SK-N-SH (cell line): ENCODE measurements at regions not wholly inside any gene's neighbourhood (a gene's known extent, or its start where the extent isn't known, plus 50 kb on each side); places are given as distances from the start of the nearest gene placed in this dataset.

Experiments used
- CTCF ChIA-PET: fragments of 300-600, 350-600 bp; formaldehyde crosslinking; extraction: SDS; loops from one replicate; lab custom pipeline; 2021; lab: Yijun Ruan, JAX
- POLR2A ChIA-PET: fragments of 350-600 bp; sonication (Branson Sonifier 250); formaldehyde crosslinking; extraction: SDS; loops from one replicate; lab custom pipeline; 2020; ENCODE audit warnings: antibody characterized with exemption, inconsistent platforms; lab: Yijun Ruan, JAX
- DNase-seq: peaks from one replicate; pipeline ENCODE4 v3.0.0; 2012
- H2AFZ ChIP-seq: fragments of 200-600 bp; sonication (generic); 2 replicates; pipeline ENCODE4 v1.8.1; 2016; ENCODE audit warnings: antibody characterized with exemption, mild to moderate bottlenecking, low read depth
- H3F3A ChIP-seq: fragments of 200-600 bp; sonication (generic); replicated peaks from 2 replicates; pipeline ENCODE3; 2016; ENCODE audit warnings: antibody characterized with exemption, mild to moderate bottlenecking; ENCODE audit not compliant: insufficient read depth
- H3K27ac ChIP-seq, 2 experiments: fragments of 200-500 bp in 1 of 2; fragments of 200-600 bp in 1 of 2; sonication (Bioruptor generic) in 1 of 2; sonication (generic), shearing (Covaris generic) in 1 of 2; 2 replicates each; pipeline versions ENCODE4 v1.5.1 to v1.6.1; 2014 to 2016; ENCODE audit warnings: low read depth in 2 of 2, inconsistent platforms in 1 of 2, low read length in 1 of 2, mild to moderate bottlenecking in 1 of 2, mixed read lengths in 1 of 2
- H3K27me3 ChIP-seq: fragments of 200-600 bp; sonication (generic), shearing (Covaris generic); 2 replicates; pipeline ENCODE4 v1.6.1; 2016; ENCODE audit warnings: mixed run types; ENCODE audit not compliant: insufficient read depth
- H3K36me3 ChIP-seq, 2 experiments: fragments of 200-500 bp in 1 of 2; fragments of 200-600 bp in 1 of 2; sonication (Bioruptor generic) in 1 of 2; sonication (generic) in 1 of 2; replicated peaks in 1 of 2; 2 replicates each; pipeline versions ENCODE3 to v1.5.1; 2014 to 2016; ENCODE audit warnings: low read length in 1 of 2, mild to moderate bottlenecking in 1 of 2; ENCODE audit not compliant: insufficient read depth in 2 of 2, control insufficient read depth in 1 of 2
- H3K4me1 ChIP-seq, 2 experiments: fragments of 200-500 bp in 1 of 2; fragments of 200-600 bp in 1 of 2; sonication (Bioruptor generic) in 1 of 2; sonication (generic), shearing (Covaris generic) in 1 of 2; 2 replicates each; pipeline versions ENCODE4 v1.5.1 to v1.6.1; 2014 to 2016; ENCODE audit warnings: low read depth in 1 of 2, low read length in 1 of 2, mixed run types in 1 of 2; ENCODE audit not compliant: insufficient read depth in 2 of 2, control insufficient read depth in 1 of 2
- H3K4me2 ChIP-seq: fragments of 200-600 bp; sonication (generic), shearing (Covaris generic); 2 replicates; pipeline ENCODE4 v1.6.1; 2017; ENCODE audit warnings: mixed run types
- H3K4me3 ChIP-seq, 2 experiments: fragments of 200-500 bp in 1 of 2; fragments of 200-600 bp in 1 of 2; sonication (Bioruptor generic) in 1 of 2; sonication (generic), shearing (Covaris generic) in 1 of 2; 2 replicates each; pipeline versions ENCODE4 v1.5.1 to v1.8.1; 2014 to 2016; ENCODE audit warnings: low read depth in 2 of 2, inconsistent platforms in 1 of 2, low read length in 1 of 2, mild to moderate bottlenecking in 1 of 2, mixed read lengths in 1 of 2, moderate library complexity in 1 of 2
- H3K79me2 ChIP-seq: fragments of 200-600 bp; sonication (generic); 2 replicates; pipeline ENCODE4 v1.8.1; 2017; ENCODE audit warnings: mild to moderate bottlenecking; ENCODE audit not compliant: insufficient read depth
- H3K9ac ChIP-seq: fragments of 200-600 bp; sonication (generic); 2 replicates; pipeline ENCODE4 v1.6.1; 2017; ENCODE audit warnings: mixed run types
- H3K9me2 ChIP-seq: fragments of 200-600 bp; sonication (generic); 2 replicates; pipeline ENCODE4 v1.6.1; 2017; ENCODE audit warnings: mixed run types
- H3K9me3 ChIP-seq: fragments of 200-600 bp; sonication (generic); 2 replicates; pipeline ENCODE4 v1.6.1; 2017; ENCODE audit warnings: mixed run types, mild to moderate bottlenecking, moderate library complexity
- H4K20me1 ChIP-seq: fragments of 200-600 bp; sonication (generic); 2 replicates; pipeline ENCODE4 v1.6.1; 2017; ENCODE audit warnings: mild to moderate bottlenecking, mixed run types; ENCODE audit not compliant: insufficient read depth
- EP300 ChIP-seq, 2 experiments: IDR thresholded peaks; 2 replicates each; pipeline versions ENCODE4 v1.4.0 to v1.6.1; 2012; ENCODE audit warnings: borderline replicate concordance in 1 of 2, low read depth in 1 of 2, low read length in 1 of 2
- FOSL2 ChIP-seq: IDR thresholded peaks from 2 replicates; pipeline ENCODE4 v1.4.0; 2012; ENCODE audit warnings: low read depth, mild to moderate bottlenecking, moderate library complexity, borderline replicate concordance
- FOXJ3 ChIP-seq: sonication (generic); formaldehyde crosslinking; IDR thresholded peaks from 2 replicates; pipeline ENCODE4 v1.5.1; 2020; ENCODE audit warnings: mild to moderate bottlenecking, missing genetic modification reagents
- JUND ChIP-seq: IDR thresholded peaks from 2 replicates; pipeline ENCODE4 v1.4.0; 2012
- NFIC ChIP-seq: IDR thresholded peaks from 2 replicates; pipeline ENCODE4 v1.4.0; 2012; ENCODE audit warnings: borderline replicate concordance
- POLR2AphosphoS5 ChIP-seq: IDR thresholded peaks from 2 replicates; pipeline ENCODE4 v1.6.1; 2012; ENCODE audit warnings: low read depth, low read length
- RAD21 ChIP-seq: IDR thresholded peaks from 2 replicates; pipeline ENCODE4 v1.6.1; 2012; ENCODE audit warnings: mild to moderate bottlenecking, low read length
- RXRA ChIP-seq: IDR thresholded peaks from 2 replicates; pipeline ENCODE4 v1.4.0; 2012; ENCODE audit warnings: low read depth, mild to moderate bottlenecking, borderline replicate concordance
- SIN3A ChIP-seq: IDR thresholded peaks from 2 replicates; pipeline ENCODE4 v1.6.1; 2012; ENCODE audit warnings: low read depth, mild to moderate bottlenecking, low read length, moderate library complexity, borderline replicate concordance
- TAF1 ChIP-seq: IDR thresholded peaks from 2 replicates; pipeline ENCODE4 v1.6.1; 2012; ENCODE audit warnings: low read depth, mild to moderate bottlenecking, low read length, moderate library complexity, borderline replicate concordance
- TCF12 ChIP-seq: IDR thresholded peaks from 2 replicates; pipeline ENCODE4 v1.4.0; 2012
- TEAD4 ChIP-seq: IDR thresholded peaks from 2 replicates; pipeline ENCODE4 v1.4.0; 2012; ENCODE audit warnings: mild to moderate bottlenecking, borderline replicate concordance; ENCODE audit not compliant: insufficient read depth
- YY1 ChIP-seq: IDR thresholded peaks from 2 replicates; pipeline ENCODE4 v1.4.0; 2012; ENCODE audit warnings: low read depth, mild to moderate bottlenecking
- WGBS: methylation state at CpG from one replicate; pipeline ENCODE4 v1.1.6; 2017; ENCODE audit warnings: low lambda C conversion rate; 5-methylcytosine and 5-hydroxymethylcytosine counted together
- TF ChIP-seq, protein P1 (sequence below): fragments of 200-600 bp; sonication (generic); IDR thresholded peaks from 2 replicates; pipeline ENCODE4 v1.6.1; 2017; ENCODE audit warnings: antibody characterized with exemption, mild to moderate bottlenecking, moderate library complexity
- TF ChIP-seq, protein P2 (sequence below): IDR thresholded peaks from 2 replicates; pipeline ENCODE4 v1.4.0; 2012; ENCODE audit warnings: low read depth
- TF ChIP-seq, protein P3 (sequence below): fragments of 150-350 bp; IDR thresholded peaks from 2 replicates; pipeline ENCODE4 v1.6.1; 2017; ENCODE audit warnings: antibody characterized with exemption, low read length, low read depth, borderline replicate concordance

DNA sequence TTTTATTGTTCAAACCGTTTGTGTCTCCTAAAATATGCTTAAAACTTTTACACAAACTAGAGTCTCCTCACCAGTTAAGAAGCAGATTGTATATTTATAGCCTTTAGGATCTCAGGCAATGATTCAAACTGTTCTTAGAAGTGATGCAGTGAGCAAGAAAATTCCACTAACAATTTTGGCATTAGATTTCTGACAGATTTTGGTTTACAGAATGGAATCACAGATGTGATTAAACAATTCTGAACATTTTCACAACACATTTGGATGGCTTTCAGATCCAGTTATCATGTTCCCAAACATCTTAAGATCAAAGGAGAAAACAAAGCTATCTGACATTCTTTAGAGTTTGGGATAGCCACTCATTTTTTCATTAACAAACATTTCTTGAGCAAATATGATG, 181.7 kb upstream of the RIOK2 start:
- Histone ChIP-seq H2AFZ (no peak overlapping the region), H3K4me2 (no peak overlapping the region), H3F3A (no peaks in the 10 kb centered on the region), H3K36me3 (no peaks in the 10 kb centered on the region), H3K4me3 (no peak overlapping the region), H4K20me1 (no peaks in the 10 kb centered on the region), H3K9me2 (no peaks in the 10 kb centered on the region), H3K9ac (no peak overlapping the region), H3K4me1 (no peaks in the 10 kb centered on the region), H3K27me3 (no peaks in the 10 kb centered on the region), H3K9me3 (no peaks in the 10 kb centered on the region), H3K79me2 (no peaks in the 10 kb centered on the region), H3K27ac (no peak overlapping the region)
- CTCF ChIA-PET = no interaction called here
- WGBS = 7% methylated on average over 1 of the region's 1 CpG
- no peak for DNase-seq
- POLR2A ChIA-PET = no interaction called here
- no peak for TF ChIP-seq FOXJ3 (CRISPR knock-in tag)
- no peak for TF ChIP-seq NFIC
- TF ChIP-seq RXRA = no peak
- no peak for TF ChIP-seq JUND
- TF ChIP-seq FOSL2 = no peak
- TF ChIP-seq, protein P1, sequence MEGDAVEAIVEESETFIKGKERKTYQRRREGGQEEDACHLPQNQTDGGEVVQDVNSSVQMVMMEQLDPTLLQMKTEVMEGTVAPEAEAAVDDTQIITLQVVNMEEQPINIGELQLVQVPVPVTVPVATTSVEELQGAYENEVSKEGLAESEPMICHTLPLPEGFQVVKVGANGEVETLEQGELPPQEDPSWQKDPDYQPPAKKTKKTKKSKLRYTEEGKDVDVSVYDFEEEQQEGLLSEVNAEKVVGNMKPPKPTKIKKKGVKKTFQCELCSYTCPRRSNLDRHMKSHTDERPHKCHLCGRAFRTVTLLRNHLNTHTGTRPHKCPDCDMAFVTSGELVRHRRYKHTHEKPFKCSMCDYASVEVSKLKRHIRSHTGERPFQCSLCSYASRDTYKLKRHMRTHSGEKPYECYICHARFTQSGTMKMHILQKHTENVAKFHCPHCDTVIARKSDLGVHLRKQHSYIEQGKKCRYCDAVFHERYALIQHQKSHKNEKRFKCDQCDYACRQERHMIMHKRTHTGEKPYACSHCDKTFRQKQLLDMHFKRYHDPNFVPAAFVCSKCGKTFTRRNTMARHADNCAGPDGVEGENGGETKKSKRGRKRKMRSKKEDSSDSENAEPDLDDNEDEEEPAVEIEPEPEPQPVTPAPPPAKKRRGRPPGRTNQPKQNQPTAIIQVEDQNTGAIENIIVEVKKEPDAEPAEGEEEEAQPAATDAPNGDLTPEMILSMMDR = no peak
- TF ChIP-seq, protein P2, sequence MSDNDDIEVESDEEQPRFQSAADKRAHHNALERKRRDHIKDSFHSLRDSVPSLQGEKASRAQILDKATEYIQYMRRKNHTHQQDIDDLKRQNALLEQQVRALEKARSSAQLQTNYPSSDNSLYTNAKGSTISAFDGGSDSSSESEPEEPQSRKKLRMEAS = no peak
- TF ChIP-seq, protein P3, sequence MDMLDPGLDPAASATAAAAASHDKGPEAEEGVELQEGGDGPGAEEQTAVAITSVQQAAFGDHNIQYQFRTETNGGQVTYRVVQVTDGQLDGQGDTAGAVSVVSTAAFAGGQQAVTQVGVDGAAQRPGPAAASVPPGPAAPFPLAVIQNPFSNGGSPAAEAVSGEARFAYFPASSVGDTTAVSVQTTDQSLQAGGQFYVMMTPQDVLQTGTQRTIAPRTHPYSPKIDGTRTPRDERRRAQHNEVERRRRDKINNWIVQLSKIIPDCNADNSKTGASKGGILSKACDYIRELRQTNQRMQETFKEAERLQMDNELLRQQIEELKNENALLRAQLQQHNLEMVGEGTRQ = no peak

DNA sequence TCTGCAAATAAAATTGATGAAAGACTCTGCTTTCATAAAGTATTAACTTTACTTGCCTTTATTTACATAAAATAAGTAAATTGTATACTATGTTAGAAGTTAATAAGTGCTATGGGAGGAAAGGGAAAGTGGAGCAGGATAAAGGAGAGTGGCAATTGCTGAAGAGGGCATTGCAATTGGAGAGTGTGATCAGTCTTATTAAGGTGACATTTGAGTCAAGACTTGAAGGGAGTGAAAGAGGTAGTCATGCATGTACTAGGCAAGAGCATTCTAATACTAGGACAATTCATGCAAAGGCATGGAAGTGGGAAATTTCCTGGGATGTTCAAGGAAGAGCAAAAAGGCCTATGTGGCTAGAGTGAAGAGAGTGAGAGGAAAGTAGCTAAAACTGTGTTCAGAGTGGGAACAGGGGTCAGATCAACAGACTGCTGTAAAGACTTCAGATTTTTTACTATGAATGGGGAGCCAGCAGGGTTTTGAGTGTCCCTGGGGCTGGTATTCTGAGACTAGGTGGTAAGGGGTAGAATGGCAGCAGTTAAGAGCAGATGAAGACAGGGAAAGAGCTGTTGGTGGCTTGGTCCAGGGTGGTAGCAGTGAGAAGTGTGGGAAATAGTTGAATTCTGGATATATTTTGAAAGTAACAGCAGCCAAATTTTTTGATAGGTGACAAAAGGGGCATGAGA, 182.3 kb upstream of the RIOK2 start:
- no peaks in the 10 kb centered on the region for H3K36me3 ChIP-seq
- no peaks in the 10 kb centered on the region for H3K9me2 ChIP-seq
- H3K4me1 ChIP-seq = no peaks in the 10 kb centered on the region
- H3F3A ChIP-seq = no peaks in the 10 kb centered on the region
- CTCF ChIA-PET = no interaction called here
- POLR2A ChIA-PET = no interaction called here
- no peak overlapping the region for H3K9ac ChIP-seq
- no peaks in the 10 kb centered on the region for H3K9me3 ChIP-seq
- TF ChIP-seq EP300 (IDR thresholded peaks at IDR 0.05; ENCODE audit: borderline replicate concordance in 1 of 2, low read depth in 1 of 2, low read length in 1 of 2) (no peak), RAD21 (no peak), FOXJ3 (CRISPR knock-in tag) (no peak), TCF12 (no peak), POLR2AphosphoS5 (no peak), TEAD4 (no peak), SIN3A (no peak), RXRA (no peak), TAF1 (no peak), YY1 (no peak)
- TF ChIP-seq, protein P3 = no peak
- no peaks in the 10 kb centered on the region for H3K27me3 ChIP-seq
- no peaks in the 10 kb centered on the region for H3K79me2 ChIP-seq
- no peaks in the 10 kb centered on the region for H4K20me1 ChIP-seq
- no peak overlapping the region for H3K27ac ChIP-seq
- H2AFZ ChIP-seq = no peak overlapping the region
- no peak overlapping the region for H3K4me2 ChIP-seq
- no peak for DNase-seq
- H3K4me3 ChIP-seq = no peak overlapping the region
